ENCODE measurements at regions not wholly inside any gene's neighbourhood (a gene's known extent, or its start where the extent isn't known, plus 50 kb on each side); places are given as distances from the start of the nearest gene placed in this dataset.

DNA sequence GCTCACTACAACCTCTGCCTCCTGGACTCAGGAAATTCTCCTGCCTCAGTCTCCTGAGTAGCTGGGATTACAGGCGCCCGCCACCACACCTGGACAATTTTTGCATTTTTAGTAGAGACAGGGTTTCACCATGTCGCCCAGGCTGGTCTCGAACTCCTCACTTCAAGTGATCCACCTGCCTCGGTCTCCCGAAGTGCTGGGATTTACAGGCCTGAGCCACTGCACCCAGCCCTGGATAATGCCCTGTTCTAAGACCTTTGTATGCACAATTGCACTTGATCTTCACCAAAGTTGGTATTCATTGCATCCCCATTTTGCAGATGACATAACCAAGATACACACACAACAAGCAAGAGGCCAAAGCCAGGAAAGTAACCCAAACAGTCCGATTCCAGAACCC lies 97.7 kb upstream of the CARD11 start:
- no peak for TF ChIP-seq CTCF (IDR thresholded peaks at IDR 0.05)
- TF ChIP-seq POLR2A (IDR thresholded peaks at IDR 0.05): no peak
